Bronchial epithelial cell (primary cell): ENCODE measurements at regions not wholly inside any gene's neighbourhood (a gene's known extent, or its start where the extent isn't known, plus 50 kb on each side); places are given as distances from the start of the nearest gene placed in this dataset.

Experiments used
- DNase-seq: peaks from one replicate; pipeline ENCODE4 v3.0.0-alpha.2; 2010; ENCODE audit warnings: low read depth
- FAIRE-seq: peaks from 2 replicates; lab custom pipeline; 2011; peaks lifted over from hg19 to GRCh38; lab: Jason Lieb, UNC
- H3K27me3 ChIP-seq: 2 replicates; pipeline ENCODE4 v1.5.1; 2011; ENCODE audit warnings: low read length; ENCODE audit not compliant: control insufficient read depth, insufficient read depth
- H3K36me3 ChIP-seq: 2 replicates; pipeline ENCODE4 v1.5.1; 2011; ENCODE audit warnings: low read length; ENCODE audit not compliant: control insufficient read depth, insufficient read depth
- H3K4me3 ChIP-seq: 2 replicates; pipeline ENCODE4 v1.5.1; 2011; ENCODE audit warnings: mild to moderate bottlenecking, low read depth, low read length, control low read depth
- TF ChIP-seq, protein P1 (sequence below): IDR thresholded peaks from 2 replicates; pipeline ENCODE4 v1.5.1; 2011; ENCODE audit warnings: mild to moderate bottlenecking, moderate library complexity, low read length, control low read depth, inconsistent platforms; ENCODE audit not compliant: insufficient read depth, severe bottlenecking

DNA sequence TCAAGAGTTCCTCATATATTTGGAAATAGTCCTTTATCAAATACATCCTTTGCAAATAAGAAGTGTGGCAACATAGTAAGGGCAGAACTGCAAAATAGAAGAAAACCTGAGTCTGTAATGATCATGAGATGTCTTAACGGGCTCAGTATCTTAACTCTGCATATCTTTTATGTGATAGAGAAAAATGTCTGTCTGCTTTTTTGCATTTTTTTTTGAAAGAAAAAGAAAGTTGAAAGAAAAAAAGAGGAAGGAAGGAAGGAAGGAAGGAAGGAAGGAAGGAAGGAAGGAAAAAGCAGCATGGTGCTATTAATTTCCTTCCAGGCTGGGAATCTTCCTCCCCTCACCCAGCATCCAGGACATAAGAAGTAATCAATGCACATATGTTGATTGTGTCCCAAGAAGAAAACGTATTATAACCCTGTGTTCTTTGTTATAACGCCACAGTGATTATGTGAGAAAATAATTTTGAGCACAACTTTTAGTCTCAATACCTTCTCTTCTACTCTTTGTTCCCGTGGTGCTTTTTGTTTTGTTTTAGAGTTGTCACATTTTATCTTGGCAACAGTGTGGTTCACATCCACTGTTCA, 58.7 kb upstream of the PCSK2 start:
- DNase-seq (no peak), FAIRE-seq (no peak)
- Histone ChIP-seq H3K36me3 (no peaks in the 10 kb centered on the region), H3K4me3 (no peak overlapping the region), H3K27me3 (no peaks in the 10 kb centered on the region)
- TF ChIP-seq, protein P1, sequence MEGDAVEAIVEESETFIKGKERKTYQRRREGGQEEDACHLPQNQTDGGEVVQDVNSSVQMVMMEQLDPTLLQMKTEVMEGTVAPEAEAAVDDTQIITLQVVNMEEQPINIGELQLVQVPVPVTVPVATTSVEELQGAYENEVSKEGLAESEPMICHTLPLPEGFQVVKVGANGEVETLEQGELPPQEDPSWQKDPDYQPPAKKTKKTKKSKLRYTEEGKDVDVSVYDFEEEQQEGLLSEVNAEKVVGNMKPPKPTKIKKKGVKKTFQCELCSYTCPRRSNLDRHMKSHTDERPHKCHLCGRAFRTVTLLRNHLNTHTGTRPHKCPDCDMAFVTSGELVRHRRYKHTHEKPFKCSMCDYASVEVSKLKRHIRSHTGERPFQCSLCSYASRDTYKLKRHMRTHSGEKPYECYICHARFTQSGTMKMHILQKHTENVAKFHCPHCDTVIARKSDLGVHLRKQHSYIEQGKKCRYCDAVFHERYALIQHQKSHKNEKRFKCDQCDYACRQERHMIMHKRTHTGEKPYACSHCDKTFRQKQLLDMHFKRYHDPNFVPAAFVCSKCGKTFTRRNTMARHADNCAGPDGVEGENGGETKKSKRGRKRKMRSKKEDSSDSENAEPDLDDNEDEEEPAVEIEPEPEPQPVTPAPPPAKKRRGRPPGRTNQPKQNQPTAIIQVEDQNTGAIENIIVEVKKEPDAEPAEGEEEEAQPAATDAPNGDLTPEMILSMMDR: no peak

DNA sequence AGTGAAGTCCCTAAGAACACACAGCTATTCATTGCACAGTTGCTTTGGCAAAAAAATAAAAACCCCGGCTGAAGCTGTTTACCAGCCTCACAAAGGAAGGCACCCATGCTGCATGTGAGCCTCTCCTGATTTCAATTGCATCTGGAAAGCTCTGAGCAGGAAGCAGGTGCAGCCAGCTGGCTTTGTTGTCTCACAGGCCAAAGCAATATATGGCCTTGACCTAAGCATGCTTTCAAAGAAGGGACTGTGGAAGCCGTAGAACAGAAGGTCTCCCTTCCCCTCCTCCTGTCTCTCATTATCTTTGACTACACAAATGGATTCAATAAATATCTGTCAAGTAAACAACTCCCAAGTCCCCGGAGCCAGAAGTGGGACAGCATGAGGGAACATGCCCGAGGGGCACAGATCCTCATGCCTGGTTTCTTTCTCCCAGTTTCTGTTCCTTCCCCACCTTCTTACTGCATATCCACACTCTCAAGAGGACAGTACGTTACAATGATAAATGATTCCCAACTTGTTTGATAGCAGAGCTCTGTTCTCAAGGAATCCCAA, 57.2 kb upstream of the PCSK2 start:
- Histone ChIP-seq H3K4me3 (no peak overlapping the region), H3K27me3 (no peaks in the 10 kb centered on the region), H3K36me3 (no peaks in the 10 kb centered on the region)
- DNase-seq (no peak), FAIRE-seq (no peak)
- TF ChIP-seq, protein P1: no peak

DNA sequence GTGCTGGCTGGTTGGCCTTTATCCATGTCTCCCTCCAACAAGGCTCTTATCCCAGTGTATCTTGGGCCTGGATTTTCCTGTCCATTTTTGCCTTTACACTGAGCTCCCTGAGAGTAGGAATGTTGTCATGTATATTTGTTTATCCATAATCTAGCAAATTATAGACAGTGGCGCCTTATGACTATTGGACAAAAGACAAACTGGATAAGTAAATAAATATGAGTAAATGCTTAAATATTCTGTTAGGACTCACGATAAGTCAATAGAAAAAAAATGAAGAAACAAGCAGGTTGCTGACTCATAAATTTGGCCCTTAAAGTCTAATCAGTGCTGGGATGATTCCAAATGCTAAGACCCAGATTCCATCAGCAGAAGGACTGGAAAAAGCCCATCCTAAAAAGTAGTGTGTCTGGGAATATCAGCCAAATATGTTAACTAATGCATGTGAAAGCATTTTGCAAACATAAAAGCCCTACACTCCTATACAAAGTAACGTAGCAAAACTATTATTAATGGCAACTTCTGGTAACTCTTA, 55.0 kb upstream of the PCSK2 start:
- DNase-seq (peak; percentile 47), FAIRE-seq (no peak)
- Histone ChIP-seq H3K4me3 (no peak overlapping the region), H3K36me3 (no peaks in the 10 kb centered on the region), H3K27me3 (no peaks in the 10 kb centered on the region)
- TF ChIP-seq, protein P1: no peak

DNA sequence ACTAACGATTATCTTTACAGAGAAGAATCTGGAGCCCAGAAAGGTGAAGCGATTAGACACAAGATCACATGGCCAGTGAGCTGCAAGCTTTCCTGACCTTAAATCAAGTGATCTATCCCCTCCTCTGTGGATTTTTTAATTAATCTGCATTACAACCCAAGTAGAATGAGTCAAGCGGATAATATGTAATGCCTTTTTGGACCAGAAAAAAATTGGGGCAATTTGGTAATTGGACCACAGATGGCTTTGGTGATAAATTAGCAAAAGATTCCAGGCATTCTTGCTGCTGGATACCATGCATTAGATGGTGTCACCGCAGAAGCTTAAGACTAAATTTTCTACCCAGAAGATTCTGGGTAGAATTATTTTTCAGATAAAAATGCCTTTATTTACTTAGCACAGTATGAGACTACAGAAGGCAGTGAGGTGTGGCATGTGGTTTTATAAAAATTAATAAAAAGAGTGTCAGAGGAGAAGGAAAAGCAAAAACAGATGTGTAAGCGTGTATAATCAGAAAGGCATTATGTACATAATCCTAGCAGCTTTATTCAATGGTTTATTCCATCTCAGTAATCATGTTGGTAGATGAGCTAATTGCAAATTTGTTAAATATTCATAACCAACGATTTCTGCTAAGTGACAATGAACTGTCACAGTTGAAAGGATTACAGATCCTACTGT, 53.9 kb upstream of the PCSK2 start:
- no peaks in the 10 kb centered on the region for H3K27me3 ChIP-seq
- H3K36me3 ChIP-seq: no peaks in the 10 kb centered on the region
- TF ChIP-seq, protein P1: no peak
- DNase-seq: no peak
- no peak overlapping the region for H3K4me3 ChIP-seq
- FAIRE-seq: no peak
